DMS53 treated with DMSO at 0.1 percent for 48 hours (cell line): ENCODE measurements at regions not wholly inside any gene's neighbourhood (a gene's known extent, or its start where the extent isn't known, plus 50 kb on each side); places are given as distances from the start of the nearest gene placed in this dataset.

ENCODE experiments used
- DNase-seq: peaks from one replicate; lab custom pipeline; 2025; ENCODE audit not compliant: unreplicated experiment; lab: John Stamatoyannopoulos, UW

GRCh38 chr2:62304429-62305417 lies 108.8 kb downstream of the B3GNT2 start:
- peak; percentile 97 for DNase-seq

- peak; percentile 5 for DNase-seq
Observed at GRCh38 chr2:62303788-62304187, 107.9 kb downstream of the B3GNT2 start.

- DNase-seq: no peak
Observed at GRCh38 chr2:62302631-62303435, 106.9 kb downstream of the B3GNT2 start.

GRCh38 chr2:62300925-62301324 lies 105.0 kb downstream of the B3GNT2 start:
- DNase-seq: no peak

GRCh38 chr2:62297624-62298010 lies 101.7 kb downstream of the B3GNT2 start:
- DNase-seq: no peak

- no peak for DNase-seq
Observed at GRCh38 chr2:62296832-62297623, 101.1 kb downstream of the B3GNT2 start.

GRCh38 chr2:62296034-62296831 lies 100.3 kb downstream of the B3GNT2 start:
- no peak for DNase-seq

GRCh38 chr2:62293490-62294271 lies 97.8 kb downstream of the B3GNT2 start:
- peak; percentile 89 for DNase-seq

- DNase-seq: no peak
Observed at GRCh38 chr2:62293151-62293489, 97.2 kb downstream of the B3GNT2 start.

- peak; percentile 44 for DNase-seq
Observed at GRCh38 chr2:62292190-62292589, 96.3 kb downstream of the B3GNT2 start.

GRCh38 chr2:62291517-62292137 lies 95.7 kb downstream of the B3GNT2 start:
- DNase-seq: no peak

GRCh38 chr2:62291052-62291451 lies 95.1 kb downstream of the B3GNT2 start:
- DNase-seq: no peak

- peak; percentile 81 for DNase-seq
Observed at GRCh38 chr2:62287899-62288880, 92.3 kb downstream of the B3GNT2 start.

- DNase-seq: no peak
Observed at GRCh38 chr2:62287282-62287681, 91.4 kb downstream of the B3GNT2 start.

- DNase-seq: no peak
Observed at GRCh38 chr2:62286089-62286785, 90.3 kb downstream of the B3GNT2 start.

- DNase-seq: no peak
Observed at GRCh38 chr2:62284980-62285379, 89.1 kb downstream of the B3GNT2 start.

- no peak for DNase-seq
Observed at GRCh38 chr2:62284471-62284870, 88.6 kb downstream of the B3GNT2 start.
